ENCODE measurements at regions not wholly inside any gene's neighbourhood (a gene's known extent, or its start where the extent isn't known, plus 50 kb on each side); places are given as distances from the start of the nearest gene placed in this dataset.

GRCh38 chr4:178955614-178956013 is 1513.4 kb upstream of the AGA start:
- Histone ChIP-seq H3K36me3 (no peaks in the 10 kb centered on the region), H3K4me3 (ENCODE audit: low read depth, low read length) (no peak overlapping the region), H3K27me3 (ENCODE audit: insufficient read depth, low read depth, severe bottlenecking) (peaks cover 49% of the 10 kb centered on the region), H3K27ac (no peak overlapping the region), H3K9me3 (ENCODE audit: severe bottlenecking) (no peaks in the 10 kb centered on the region)
- DNase-seq: no peak
- no peak for TF ChIP-seq CTCF (IDR thresholded peaks at IDR 0.05; ENCODE audit: low read depth, low read length)

GRCh38 chr4:178958725-178959440 is 1516.6 kb upstream of the AGA start:
- no peak for TF ChIP-seq CTCF (IDR thresholded peaks at IDR 0.05; ENCODE audit: low read depth, low read length)
- Histone ChIP-seq H3K9me3 (ENCODE audit: severe bottlenecking) (no peaks in the 10 kb centered on the region), H3K27me3 (ENCODE audit: insufficient read depth, low read depth, severe bottlenecking) (peaks cover 66% of the 10 kb centered on the region), H3K4me3 (ENCODE audit: low read depth, low read length) (no peak overlapping the region), H3K36me3 (no peaks in the 10 kb centered on the region), H3K27ac (no peak overlapping the region)
- no peak for DNase-seq

GRCh38 chr4:178963446-178964045 is 1521.3 kb upstream of the AGA start:
- Histone ChIP-seq H3K9me3 (ENCODE audit: severe bottlenecking) (no peaks in the 10 kb centered on the region), H3K27ac (no peak overlapping the region), H3K27me3 (ENCODE audit: insufficient read depth, low read depth, severe bottlenecking) (peaks cover 80% of the 10 kb centered on the region), H3K4me3 (ENCODE audit: low read depth, low read length) (no peak overlapping the region), H3K36me3 (no peaks in the 10 kb centered on the region)
- DNase-seq: no peak
- TF ChIP-seq CTCF (IDR thresholded peaks at IDR 0.05; ENCODE audit: low read depth, low read length): no peak

- no peak overlapping the region for H3K4me3 ChIP-seq (ENCODE audit: low read depth, low read length)
- H3K27me3 ChIP-seq (ENCODE audit: insufficient read depth, low read depth, severe bottlenecking): peaks cover 83% of the 10 kb centered on the region
- no peak for TF ChIP-seq CTCF (IDR thresholded peaks at IDR 0.05; ENCODE audit: low read depth, low read length)
- no peak for DNase-seq
- H3K27ac ChIP-seq: no peak overlapping the region
- no peaks in the 10 kb centered on the region for H3K9me3 ChIP-seq (ENCODE audit: severe bottlenecking)
- no peaks in the 10 kb centered on the region for H3K36me3 ChIP-seq
These were observed 1524.4 kb upstream of the AGA start for GRCh38 chr4:178966644-178967043.

- no peaks in the 10 kb centered on the region for H3K9me3 ChIP-seq (ENCODE audit: severe bottlenecking)
- no peak overlapping the region for H3K4me3 ChIP-seq (ENCODE audit: low read depth, low read length)
- no peak overlapping the region for H3K27ac ChIP-seq
- no peaks in the 10 kb centered on the region for H3K36me3 ChIP-seq
- peaks cover 72% of the 10 kb centered on the region for H3K27me3 ChIP-seq (ENCODE audit: insufficient read depth, low read depth, severe bottlenecking)
- no peak for TF ChIP-seq CTCF (IDR thresholded peaks at IDR 0.05; ENCODE audit: low read depth, low read length)
- DNase-seq: no peak
These were observed 1528.3 kb upstream of the AGA start for GRCh38 chr4:178970433-178971140.
